SU-DHL-6 (cell line): ENCODE measurements at regions not wholly inside any gene's neighbourhood (a gene's known extent, or its start where the extent isn't known, plus 50 kb on each side); places are given as distances from the start of the nearest gene placed in this dataset.

Experiments used
- H2AFZ ChIP-seq: fragments of 200-600 bp; sonication (generic); 2 replicates; pipeline ENCODE4 v1.6.1; 2014; ENCODE audit warnings: low read depth, mild to moderate bottlenecking, moderate library complexity, mixed read lengths, antibody characterized with exemption, low read length; ENCODE audit not compliant: severe bottlenecking
- H3F3A ChIP-seq: fragments of 200-600 bp; shearing (Covaris generic); 2 replicates; pipeline ENCODE4 v1.6.0; 2016; ENCODE audit warnings: antibody characterized with exemption, mild to moderate bottlenecking; ENCODE audit not compliant: insufficient read depth
- H3K27ac ChIP-seq: fragments of 200-600 bp; sonication (generic); 2 replicates; pipeline ENCODE4 v1.5.1; 2016; ENCODE audit warnings: low read depth, mild to moderate bottlenecking, low read length, moderate library complexity, mixed read lengths
- H3K27me3 ChIP-seq: fragments of 200-600 bp; sonication (generic), shearing (Covaris generic); 2 replicates; pipeline ENCODE4 v1.6.0; 2014; ENCODE audit warnings: mild to moderate bottlenecking, low read length
- H3K36me3 ChIP-seq: fragments of 200-600 bp; sonication (generic); 2 replicates; pipeline ENCODE4 v1.6.1; 2014; ENCODE audit warnings: mild to moderate bottlenecking, low read length, mixed read lengths
- H3K4me2 ChIP-seq: fragments of 300-600, 200-600 bp; shearing (Covaris generic), sonication (generic); 2 replicates; pipeline ENCODE4 v1.6.0; 2014; ENCODE audit warnings: low read length, low read depth, mild to moderate bottlenecking; ENCODE audit not compliant: poor library complexity, severe bottlenecking
- H3K4me3 ChIP-seq: fragments of 200-600 bp; sonication (generic); 2 replicates; pipeline ENCODE4 v1.5.1; 2014; ENCODE audit warnings: antibody characterized with exemption, low read length, mild to moderate bottlenecking, mixed read lengths; ENCODE audit not compliant: insufficient read depth, poor library complexity, severe bottlenecking
- H3K79me2 ChIP-seq: fragments of 200-600 bp; sonication (generic); 2 replicates; pipeline ENCODE4 v1.6.1; 2014; ENCODE audit warnings: mild to moderate bottlenecking, low read length, moderate library complexity; ENCODE audit not compliant: insufficient read depth
- H3K9ac ChIP-seq: fragments of 200-600 bp; sonication (generic); 2 replicates; pipeline ENCODE4 v1.7.0; 2014; ENCODE audit warnings: mild to moderate bottlenecking, low read length
- H3K9me2 ChIP-seq: fragments of 200-600 bp; sonication (generic); replicated peaks from 2 replicates; pipeline ENCODE4 v1.6.1; 2014; ENCODE audit warnings: low read length; ENCODE audit not compliant: insufficient read depth
- H3K9me3 ChIP-seq: fragments of 200-600 bp; sonication (generic); 2 replicates; pipeline ENCODE4 v1.6.1; 2014; ENCODE audit warnings: low read length, mixed read lengths; ENCODE audit not compliant: insufficient read depth
- H4K20me1 ChIP-seq: fragments of 200-600 bp; sonication (generic); 2 replicates; pipeline ENCODE4 v1.6.1; 2014; ENCODE audit warnings: low read depth, mild to moderate bottlenecking, antibody characterized with exemption, low read length, moderate library complexity, mixed read lengths
- EZH2phosphoT487 ChIP-seq: fragments of 200-600 bp; sonication (generic), shearing (Covaris generic); conservative IDR thresholded peaks from 2 replicates; pipeline ENCODE4 v1.6.1; 2018; ENCODE audit warnings: mild to moderate bottlenecking, antibody characterized with exemption, low read length, moderate library complexity, mixed read lengths
- TF ChIP-seq, protein P1 (sequence below): fragments of 200-600 bp; sonication (generic); IDR thresholded peaks from one replicate; pipeline ENCODE4 v1.5.1; 2017; ENCODE audit warnings: antibody characterized with exemption, mild to moderate bottlenecking, low read length, moderate library complexity; ENCODE audit not compliant: insufficient read depth, poor library complexity, severe bottlenecking

DNA sequence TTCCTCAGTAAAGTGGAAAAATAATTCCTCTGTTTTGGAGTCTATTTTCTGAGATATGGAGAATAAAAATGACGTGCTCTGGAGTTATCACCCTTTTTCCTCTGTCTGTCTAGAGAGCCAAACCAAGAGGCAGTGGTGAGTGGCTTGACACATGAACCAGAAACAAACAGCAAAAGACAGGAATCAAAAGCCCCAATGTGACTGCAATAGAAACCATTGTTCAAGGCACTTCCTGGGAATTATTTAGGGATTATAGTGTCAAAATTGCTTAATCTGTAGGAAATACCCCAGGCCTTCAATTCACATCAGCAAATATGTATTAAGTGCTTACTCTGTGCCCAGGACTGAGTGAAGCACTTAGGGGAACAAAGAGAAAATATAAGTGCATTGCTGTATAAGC is 560.4 kb upstream of the JAG1 start:
- no peaks in the 10 kb centered on the region for H3K9me3 ChIP-seq
- no peaks in the 10 kb centered on the region for H4K20me1 ChIP-seq
- no peaks in the 10 kb centered on the region for H3K36me3 ChIP-seq
- H3K4me3 ChIP-seq: no peak overlapping the region
- TF ChIP-seq, protein P1, sequence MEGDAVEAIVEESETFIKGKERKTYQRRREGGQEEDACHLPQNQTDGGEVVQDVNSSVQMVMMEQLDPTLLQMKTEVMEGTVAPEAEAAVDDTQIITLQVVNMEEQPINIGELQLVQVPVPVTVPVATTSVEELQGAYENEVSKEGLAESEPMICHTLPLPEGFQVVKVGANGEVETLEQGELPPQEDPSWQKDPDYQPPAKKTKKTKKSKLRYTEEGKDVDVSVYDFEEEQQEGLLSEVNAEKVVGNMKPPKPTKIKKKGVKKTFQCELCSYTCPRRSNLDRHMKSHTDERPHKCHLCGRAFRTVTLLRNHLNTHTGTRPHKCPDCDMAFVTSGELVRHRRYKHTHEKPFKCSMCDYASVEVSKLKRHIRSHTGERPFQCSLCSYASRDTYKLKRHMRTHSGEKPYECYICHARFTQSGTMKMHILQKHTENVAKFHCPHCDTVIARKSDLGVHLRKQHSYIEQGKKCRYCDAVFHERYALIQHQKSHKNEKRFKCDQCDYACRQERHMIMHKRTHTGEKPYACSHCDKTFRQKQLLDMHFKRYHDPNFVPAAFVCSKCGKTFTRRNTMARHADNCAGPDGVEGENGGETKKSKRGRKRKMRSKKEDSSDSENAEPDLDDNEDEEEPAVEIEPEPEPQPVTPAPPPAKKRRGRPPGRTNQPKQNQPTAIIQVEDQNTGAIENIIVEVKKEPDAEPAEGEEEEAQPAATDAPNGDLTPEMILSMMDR: no peak
- H3K9me2 ChIP-seq: no peaks in the 10 kb centered on the region
- H3K79me2 ChIP-seq: no peaks in the 10 kb centered on the region
- no peak overlapping the region for H3K4me2 ChIP-seq
- no peak overlapping the region for H3K27ac ChIP-seq
- H3K9ac ChIP-seq: no peak overlapping the region
- H3K27me3 ChIP-seq: no peaks in the 10 kb centered on the region
- H2AFZ ChIP-seq: no peak overlapping the region
- no peaks in the 10 kb centered on the region for H3F3A ChIP-seq

DNA sequence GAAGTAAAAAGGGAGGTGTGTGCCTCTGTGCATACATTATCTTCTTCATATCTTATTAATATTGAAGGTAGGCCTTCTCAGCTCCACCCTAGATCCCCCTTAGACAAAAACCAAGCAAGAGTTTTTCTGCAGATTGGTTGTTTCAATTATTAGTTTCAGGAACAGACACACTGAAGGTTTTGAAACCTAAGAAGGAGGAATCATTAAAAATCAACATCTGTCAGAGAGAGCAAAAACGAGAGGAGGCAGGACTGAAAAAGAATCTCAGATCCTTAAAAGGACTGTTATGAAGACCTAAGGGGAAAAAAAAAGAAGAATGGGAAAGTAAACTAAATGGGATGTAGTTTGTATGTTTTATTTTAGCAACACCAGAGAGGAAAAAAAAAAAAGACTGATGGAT is 560.8 kb upstream of the JAG1 start:
- Histone ChIP-seq H4K20me1 (no peaks in the 10 kb centered on the region), H2AFZ (no peak overlapping the region), H3K9ac (no peak overlapping the region), H3K27ac (no peak overlapping the region), H3K4me2 (no peak overlapping the region), H3K36me3 (no peaks in the 10 kb centered on the region), H3K9me2 (no peaks in the 10 kb centered on the region), H3K27me3 (no peaks in the 10 kb centered on the region), H3F3A (no peaks in the 10 kb centered on the region), H3K4me3 (no peak overlapping the region), H3K79me2 (no peaks in the 10 kb centered on the region), H3K9me3 (no peaks in the 10 kb centered on the region)
- TF ChIP-seq, protein P1: no peak
- TF ChIP-seq EZH2phosphoT487: no peak

DNA sequence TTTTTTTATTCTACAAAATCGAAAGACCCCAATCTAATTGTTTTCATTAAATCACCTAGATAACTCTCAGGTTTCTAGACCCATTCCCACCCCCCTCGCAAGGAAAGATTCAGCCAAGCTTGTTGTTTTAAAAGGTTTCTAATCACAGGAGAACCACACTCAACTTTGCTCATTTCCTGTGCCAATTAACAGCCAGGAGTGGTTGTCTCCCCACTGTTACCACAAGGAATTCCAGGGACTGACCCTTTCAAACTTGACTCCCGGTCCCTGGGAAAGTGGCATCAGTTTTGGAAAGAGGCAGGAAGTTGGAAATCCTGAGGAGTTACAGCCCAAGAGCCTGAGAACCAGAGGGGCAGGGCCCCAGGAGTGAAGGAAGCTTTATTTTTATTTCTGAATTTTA is 561.3 kb upstream of the JAG1 start:
- H3K4me2 ChIP-seq: no peak overlapping the region

More for the DNA sequence above, 561.3 kb upstream of the JAG1 start:
- H3K36me3 ChIP-seq: no peaks in the 10 kb centered on the region
- no peak for TF ChIP-seq EZH2phosphoT487
- TF ChIP-seq, protein P1: no peak
- H3K9me2 ChIP-seq: no peaks in the 10 kb centered on the region
- H3K9ac ChIP-seq: no peak overlapping the region
- no peak overlapping the region for H3K27ac ChIP-seq
- no peaks in the 10 kb centered on the region for H3K9me3 ChIP-seq
- no peaks in the 10 kb centered on the region for H3K27me3 ChIP-seq
- no peaks in the 10 kb centered on the region for H3F3A ChIP-seq
- no peaks in the 10 kb centered on the region for H3K79me2 ChIP-seq
- no peaks in the 10 kb centered on the region for H4K20me1 ChIP-seq
- H3K4me3 ChIP-seq: no peak overlapping the region
- H2AFZ ChIP-seq: no peak overlapping the region
